HEK293T (cell line): ENCODE measurements at regions not wholly inside any gene's neighbourhood (a gene's known extent, or its start where the extent isn't known, plus 50 kb on each side); places are given as distances from the start of the nearest gene placed in this dataset.

ENCODE experiments used
- ELF4 ChIP-seq: fragments of 450-650 bp; IDR thresholded peaks from 2 replicates; pipeline ENCODE4 v1.6.1; 2017; ENCODE audit warnings: antibody characterized with exemption
- PKNOX1 ChIP-seq: fragments of 450-650 bp; IDR thresholded peaks from 2 replicates; pipeline ENCODE4 v1.6.1; 2016
- SP1 ChIP-seq: fragments of 450-650 bp; IDR thresholded peaks from 2 replicates; pipeline ENCODE4 v1.6.1; 2017

DNA sequence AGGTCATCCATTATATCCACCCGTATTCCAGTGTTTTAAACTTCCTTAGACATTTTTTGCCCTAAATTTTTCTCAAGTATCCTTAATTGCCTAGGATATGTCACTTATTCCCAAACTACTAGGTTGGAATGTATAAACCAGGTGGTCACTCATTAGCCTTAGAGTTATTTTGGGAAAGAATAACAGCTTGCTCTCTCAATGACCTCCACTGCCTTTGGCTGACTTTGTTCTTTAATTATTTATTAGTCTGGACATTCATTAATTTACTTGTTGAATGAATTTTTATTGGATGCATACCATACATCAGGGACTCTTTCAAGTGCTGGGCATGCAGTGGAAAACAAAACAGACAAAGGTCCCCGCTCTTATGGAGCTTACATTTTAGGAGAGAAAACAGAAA is 609.3 kb upstream of the IGFBP7 start:
- TF ChIP-seq ELF4 = no peak
- no peak for TF ChIP-seq SP1
- TF ChIP-seq PKNOX1 = no peak
